Neural progenitor cell (in vitro differentiated cells): ENCODE measurements at regions not wholly inside any gene's neighbourhood (a gene's known extent, or its start where the extent isn't known, plus 50 kb on each side); places are given as distances from the start of the nearest gene placed in this dataset.
A peak's percentile ranks its signal among the peaks of the same experiment; 100 is the strongest.

Experiments
- DNase-seq: peaks from one replicate; pipeline ENCODE4 v3.0.0-alpha.2; 2016; ENCODE audit warnings: low spot score
- H2AFZ ChIP-seq: fragments of 200-600 bp; sonication (generic); replicated peaks from 2 replicates; pipeline ENCODE4 v1.6.1; 2016; ENCODE audit warnings: antibody characterized with exemption
- H3F3A ChIP-seq: fragments of 200-600 bp; sonication (generic); 2 replicates; pipeline ENCODE4 v1.6.1; 2016; ENCODE audit warnings: antibody characterized with exemption, low read depth
- H3K27ac ChIP-seq: fragments of 200-600 bp; sonication (generic); 2 replicates; pipeline ENCODE4 v1.5.1; 2016; ENCODE audit warnings: mild to moderate bottlenecking
- H3K27me3 ChIP-seq: fragments of 200-600 bp; sonication (generic); 2 replicates; pipeline ENCODE4 v1.6.1; 2016; ENCODE audit warnings: mild to moderate bottlenecking, moderate library complexity
- H3K36me3 ChIP-seq: fragments of 200-600 bp; sonication (generic); 2 replicates; pipeline ENCODE4 v1.5.1; 2016
- H3K4me1 ChIP-seq: fragments of 200-600 bp; sonication (generic); 2 replicates; pipeline ENCODE4 v1.6.1; 2016; ENCODE audit warnings: mixed run types
- H3K4me2 ChIP-seq: fragments of 200-600 bp; sonication (generic); 2 replicates; pipeline ENCODE4 v1.6.1; 2016
- H3K4me3 ChIP-seq: fragments of 200-600 bp; sonication (generic); 2 replicates; pipeline ENCODE4 v1.5.1; 2016
- H3K79me2 ChIP-seq: fragments of 200-600 bp; sonication (generic); 2 replicates; pipeline ENCODE4 v1.6.1; 2016; ENCODE audit warnings: low read depth
- H3K9ac ChIP-seq: fragments of 200-600 bp; sonication (generic); 2 replicates; pipeline ENCODE4 v1.6.1; 2016
- H3K9me3 ChIP-seq: fragments of 200-600 bp; sonication (generic); 2 replicates; pipeline ENCODE4 v1.5.1; 2016; ENCODE audit warnings: low read depth
- H4K20me1 ChIP-seq: fragments of 200-600 bp; sonication (generic); 2 replicates; pipeline ENCODE4 v1.6.1; 2016; ENCODE audit warnings: low read depth
- H3K27ac Mint-ChIP-seq: 3 replicates; pipeline ENCODE4 v1.8.0; 2021; ENCODE audit warnings: mixed read lengths
- H3K27me3 Mint-ChIP-seq: 2 replicates; pipeline ENCODE4 v1.8.0; 2022; ENCODE audit warnings: low read depth, mild to moderate bottlenecking, inconsistent platforms, moderate library complexity, mixed read lengths; ENCODE audit not compliant: insufficient read depth
- H3K36me3 Mint-ChIP-seq: 3 replicates; pipeline ENCODE4 v1.8.0; 2021; ENCODE audit warnings: mixed read lengths
- H3K4me1 Mint-ChIP-seq: 3 replicates; pipeline ENCODE4 v1.8.0; 2021; ENCODE audit warnings: mixed read lengths
- H3K4me3 Mint-ChIP-seq: 3 replicates; pipeline ENCODE4 v1.8.0; 2021; ENCODE audit warnings: mild to moderate bottlenecking, moderate library complexity, mixed read lengths
- H3K9me3 Mint-ChIP-seq: 3 replicates; pipeline ENCODE4 v1.8.0; 2020; ENCODE audit warnings: mixed read lengths
- EZH2 ChIP-seq: fragments of 200-600 bp; sonication (generic); IDR thresholded peaks from 2 replicates; pipeline ENCODE4 v1.6.1; 2017; ENCODE audit warnings: antibody characterized with exemption, mild to moderate bottlenecking, moderate library complexity
- EZH2phosphoT487 ChIP-seq: fragments of 200-600 bp; sonication (generic); IDR thresholded peaks from 2 replicates; pipeline ENCODE4 v1.6.1; 2017; ENCODE audit warnings: antibody characterized with exemption
- TF ChIP-seq, protein P1 (sequence below): fragments of 200-600 bp; sonication (generic); IDR thresholded peaks from 2 replicates; pipeline ENCODE4 v1.5.1; 2017; ENCODE audit warnings: antibody characterized with exemption, mild to moderate bottlenecking

DNA sequence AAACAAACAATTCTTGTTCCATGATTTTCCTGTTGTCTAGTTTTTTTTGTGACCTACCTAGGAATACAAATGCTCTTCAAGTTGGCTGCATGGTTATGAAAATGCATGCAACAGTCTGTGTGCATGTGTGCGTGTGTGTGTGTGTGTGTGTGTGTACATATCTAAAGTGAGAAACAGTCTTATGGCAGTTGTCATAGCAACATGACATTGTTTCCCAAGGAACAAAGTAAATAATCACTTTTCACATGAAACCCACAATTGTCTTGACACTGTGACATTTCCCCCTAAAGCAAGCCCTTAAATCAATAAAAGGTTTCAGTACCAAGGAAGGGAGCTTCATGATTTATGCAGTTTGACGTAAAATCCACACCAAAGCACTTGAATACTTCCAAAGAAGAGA lies 758.4 kb downstream of the CDH8 start:
- H3K4me3 ChIP-seq = no peak overlapping the region
- TF ChIP-seq, protein P1, sequence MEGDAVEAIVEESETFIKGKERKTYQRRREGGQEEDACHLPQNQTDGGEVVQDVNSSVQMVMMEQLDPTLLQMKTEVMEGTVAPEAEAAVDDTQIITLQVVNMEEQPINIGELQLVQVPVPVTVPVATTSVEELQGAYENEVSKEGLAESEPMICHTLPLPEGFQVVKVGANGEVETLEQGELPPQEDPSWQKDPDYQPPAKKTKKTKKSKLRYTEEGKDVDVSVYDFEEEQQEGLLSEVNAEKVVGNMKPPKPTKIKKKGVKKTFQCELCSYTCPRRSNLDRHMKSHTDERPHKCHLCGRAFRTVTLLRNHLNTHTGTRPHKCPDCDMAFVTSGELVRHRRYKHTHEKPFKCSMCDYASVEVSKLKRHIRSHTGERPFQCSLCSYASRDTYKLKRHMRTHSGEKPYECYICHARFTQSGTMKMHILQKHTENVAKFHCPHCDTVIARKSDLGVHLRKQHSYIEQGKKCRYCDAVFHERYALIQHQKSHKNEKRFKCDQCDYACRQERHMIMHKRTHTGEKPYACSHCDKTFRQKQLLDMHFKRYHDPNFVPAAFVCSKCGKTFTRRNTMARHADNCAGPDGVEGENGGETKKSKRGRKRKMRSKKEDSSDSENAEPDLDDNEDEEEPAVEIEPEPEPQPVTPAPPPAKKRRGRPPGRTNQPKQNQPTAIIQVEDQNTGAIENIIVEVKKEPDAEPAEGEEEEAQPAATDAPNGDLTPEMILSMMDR = no peak
- TF ChIP-seq EZH2phosphoT487 = no peak
- no peak for TF ChIP-seq EZH2
- H3K4me2 ChIP-seq = no peak overlapping the region
- H3K27me3 ChIP-seq = no peaks in the 10 kb centered on the region
- H3K9me3 ChIP-seq = no peaks in the 10 kb centered on the region
- Mint-ChIP-seq H3K27ac (peak overlapping the region; percentile 87), H3K4me3 (no peak overlapping the region), H3K9me3 (peaks cover 2% of the 10 kb centered on the region), H3K36me3 (no peaks in the 10 kb centered on the region), H3K4me1 (peaks cover 6% of the 10 kb centered on the region), H3K27me3 (peaks cover 4% of the 10 kb centered on the region)
- no peaks in the 10 kb centered on the region for H3K36me3 ChIP-seq
- no peaks in the 10 kb centered on the region for H3K4me1 ChIP-seq
- no peak overlapping the region for H3K27ac ChIP-seq
- H3K79me2 ChIP-seq = no peaks in the 10 kb centered on the region
- H3F3A ChIP-seq = no peaks in the 10 kb centered on the region
- H2AFZ ChIP-seq = no peak overlapping the region
- no peak for DNase-seq
- no peaks in the 10 kb centered on the region for H4K20me1 ChIP-seq
- H3K9ac ChIP-seq = no peak overlapping the region

DNA sequence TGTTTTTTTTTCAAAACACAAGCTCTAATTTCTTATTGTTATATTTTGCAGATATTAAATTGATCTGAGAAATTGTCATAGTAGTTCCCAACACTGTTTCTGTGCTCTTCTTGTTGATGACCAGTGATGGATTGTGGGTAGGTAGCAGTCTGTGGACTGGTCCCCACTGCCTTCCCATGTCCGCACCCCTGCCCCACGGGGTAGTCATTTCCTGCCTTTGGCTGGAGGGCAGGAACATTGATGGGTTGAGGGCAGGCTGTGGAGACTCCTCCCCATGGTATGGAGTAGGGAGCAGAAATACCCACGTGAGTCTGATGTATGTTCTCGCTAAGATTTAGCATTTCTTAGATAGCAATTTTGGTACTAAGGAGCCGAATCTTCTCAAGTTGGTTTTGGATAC lies 762.0 kb downstream of the CDH8 start:
- Histone ChIP-seq H3K4me1 (no peaks in the 10 kb centered on the region), H3K4me3 (no peak overlapping the region), H3K9ac (no peak overlapping the region), H3K4me2 (no peak overlapping the region), H3K9me3 (no peaks in the 10 kb centered on the region), H2AFZ (no peak overlapping the region), H4K20me1 (no peaks in the 10 kb centered on the region), H3F3A (no peaks in the 10 kb centered on the region), H3K79me2 (no peaks in the 10 kb centered on the region), H3K27me3 (no peaks in the 10 kb centered on the region), H3K27ac (no peak overlapping the region), H3K36me3 (no peaks in the 10 kb centered on the region)
- H3K27ac Mint-ChIP-seq = no peak overlapping the region
- TF ChIP-seq EZH2 (no peak), EZH2phosphoT487 (no peak)
- TF ChIP-seq, protein P1 = no peak
- peaks cover 6% of the 10 kb centered on the region for H3K4me1 Mint-ChIP-seq
- peaks cover 2% of the 10 kb centered on the region for H3K9me3 Mint-ChIP-seq
- DNase-seq = no peak
- H3K4me3 Mint-ChIP-seq = no peak overlapping the region
- no peaks in the 10 kb centered on the region for H3K36me3 Mint-ChIP-seq
- H3K27me3 Mint-ChIP-seq = peaks cover 4% of the 10 kb centered on the region

DNA sequence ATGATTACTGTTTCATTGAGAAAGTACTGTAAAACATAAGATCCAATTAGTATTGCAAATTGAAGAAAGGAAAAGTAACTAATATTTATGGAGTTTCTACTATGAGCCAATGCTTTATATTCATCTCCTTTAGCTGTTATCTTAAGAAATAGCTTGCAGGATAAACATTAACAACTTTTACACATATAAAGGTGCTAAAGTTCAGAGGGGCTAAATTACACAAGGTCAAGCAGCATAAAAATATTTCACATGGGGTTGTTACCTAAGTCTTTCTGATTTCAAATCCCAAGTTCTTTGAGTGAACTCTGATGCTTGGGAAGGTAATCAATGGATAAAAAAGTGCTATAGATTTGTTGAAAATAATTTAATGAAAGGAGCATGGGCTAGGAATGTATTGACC lies 765.5 kb downstream of the CDH8 start:
- Histone ChIP-seq H3K4me3 (no peak overlapping the region), H3K4me1 (no peaks in the 10 kb centered on the region), H3K27ac (no peak overlapping the region), H3K9ac (no peak overlapping the region), H3K4me2 (no peak overlapping the region), H3K27me3 (no peaks in the 10 kb centered on the region), H3F3A (no peaks in the 10 kb centered on the region), H2AFZ (no peak overlapping the region), H3K79me2 (no peaks in the 10 kb centered on the region), H4K20me1 (no peaks in the 10 kb centered on the region), H3K36me3 (no peaks in the 10 kb centered on the region), H3K9me3 (no peaks in the 10 kb centered on the region)
- Mint-ChIP-seq H3K27ac (no peak overlapping the region), H3K36me3 (no peaks in the 10 kb centered on the region), H3K4me3 (no peak overlapping the region), H3K4me1 (peaks cover 2% of the 10 kb centered on the region), H3K9me3 (peaks cover 2% of the 10 kb centered on the region), H3K27me3 (peaks cover 3% of the 10 kb centered on the region)
- no peak for DNase-seq
- TF ChIP-seq, protein P1 = no peak
- no peak for TF ChIP-seq EZH2
- TF ChIP-seq EZH2phosphoT487 = no peak

DNA sequence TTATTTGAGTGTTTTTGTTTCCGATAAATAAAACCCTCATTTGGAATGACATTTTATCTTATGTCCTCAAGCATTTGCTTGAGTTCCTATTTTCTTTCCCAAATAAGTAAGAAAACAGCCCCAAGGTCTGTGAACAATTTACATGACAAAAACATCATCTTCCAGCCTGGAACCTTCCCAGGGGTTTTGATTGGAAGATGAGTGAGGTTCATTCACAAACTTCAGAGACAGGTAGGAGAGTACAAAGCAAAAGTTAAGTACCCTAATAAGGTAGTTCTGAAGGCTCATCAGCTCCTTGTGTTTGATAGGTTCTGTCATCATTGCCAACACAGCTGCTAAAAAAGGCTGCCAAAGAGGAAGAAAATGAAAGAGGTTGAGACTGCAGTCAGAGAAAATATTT lies 772.8 kb downstream of the CDH8 start:
- Histone ChIP-seq H3K36me3 (no peaks in the 10 kb centered on the region), H3K79me2 (no peaks in the 10 kb centered on the region)

More for the DNA sequence above, 772.8 kb downstream of the CDH8 start:
- H3K4me3 ChIP-seq = no peak overlapping the region
- H3K27me3 ChIP-seq = no peaks in the 10 kb centered on the region
- no peak overlapping the region for H2AFZ ChIP-seq
- no peaks in the 10 kb centered on the region for H3F3A ChIP-seq
- no peaks in the 10 kb centered on the region for H3K4me1 ChIP-seq
- Mint-ChIP-seq H3K36me3 (no peaks in the 10 kb centered on the region), H3K27me3 (peaks cover 2% of the 10 kb centered on the region), H3K27ac (no peak overlapping the region), H3K4me3 (no peak overlapping the region), H3K9me3 (peaks cover 4% of the 10 kb centered on the region), H3K4me1 (peaks cover 2% of the 10 kb centered on the region)
- H3K4me2 ChIP-seq = no peak overlapping the region
- H3K27ac ChIP-seq = no peak overlapping the region
- no peak overlapping the region for H3K9ac ChIP-seq
- no peaks in the 10 kb centered on the region for H3K9me3 ChIP-seq
- no peak for DNase-seq
- H4K20me1 ChIP-seq = no peaks in the 10 kb centered on the region
- TF ChIP-seq, protein P1 = no peak
- TF ChIP-seq EZH2 (no peak), EZH2phosphoT487 (no peak)
